ENCODE measurements at regions not wholly inside any gene's neighbourhood (a gene's known extent, or its start where the extent isn't known, plus 50 kb on each side); places are given as distances from the start of the nearest gene placed in this dataset.
"Not testable (repeated sequence)": the region's sequence is repeated elsewhere in the genome, so short reads cannot be mapped to it uniquely, and the experiment has no call there.

DNA sequence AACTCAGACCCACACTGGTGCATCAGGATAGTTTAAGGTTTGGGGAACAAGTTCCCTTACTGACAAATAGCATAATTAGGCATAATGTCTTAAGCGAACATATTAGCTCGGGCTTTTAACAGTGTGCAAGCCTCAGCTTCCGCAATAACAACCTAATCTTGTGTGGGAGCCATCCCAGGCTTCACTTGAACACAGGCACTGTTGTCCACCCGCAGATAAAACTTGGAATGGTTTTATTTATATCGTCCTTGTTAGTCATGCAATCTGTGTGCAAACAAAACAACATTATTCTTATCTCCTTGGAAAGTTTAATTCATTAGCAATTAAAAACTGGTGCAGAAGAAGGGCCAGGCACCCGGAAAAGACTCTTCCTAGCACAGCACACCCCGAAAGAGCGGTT lies 107.4 kb downstream of the LMO4 start:
- TF ChIP-seq, protein P1, sequence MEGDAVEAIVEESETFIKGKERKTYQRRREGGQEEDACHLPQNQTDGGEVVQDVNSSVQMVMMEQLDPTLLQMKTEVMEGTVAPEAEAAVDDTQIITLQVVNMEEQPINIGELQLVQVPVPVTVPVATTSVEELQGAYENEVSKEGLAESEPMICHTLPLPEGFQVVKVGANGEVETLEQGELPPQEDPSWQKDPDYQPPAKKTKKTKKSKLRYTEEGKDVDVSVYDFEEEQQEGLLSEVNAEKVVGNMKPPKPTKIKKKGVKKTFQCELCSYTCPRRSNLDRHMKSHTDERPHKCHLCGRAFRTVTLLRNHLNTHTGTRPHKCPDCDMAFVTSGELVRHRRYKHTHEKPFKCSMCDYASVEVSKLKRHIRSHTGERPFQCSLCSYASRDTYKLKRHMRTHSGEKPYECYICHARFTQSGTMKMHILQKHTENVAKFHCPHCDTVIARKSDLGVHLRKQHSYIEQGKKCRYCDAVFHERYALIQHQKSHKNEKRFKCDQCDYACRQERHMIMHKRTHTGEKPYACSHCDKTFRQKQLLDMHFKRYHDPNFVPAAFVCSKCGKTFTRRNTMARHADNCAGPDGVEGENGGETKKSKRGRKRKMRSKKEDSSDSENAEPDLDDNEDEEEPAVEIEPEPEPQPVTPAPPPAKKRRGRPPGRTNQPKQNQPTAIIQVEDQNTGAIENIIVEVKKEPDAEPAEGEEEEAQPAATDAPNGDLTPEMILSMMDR (IDR thresholded peaks at IDR 0.05; ENCODE audit: low read length): not testable (repeated sequence)
- not testable (repeated sequence) for TF ChIP-seq EZH2 (optimal IDR thresholded peaks at IDR 0.05; ENCODE audit: low read depth, low read length); EZH2phosphoT487 (IDR thresholded peaks at IDR 0.05; ENCODE audit: low read length)
